ENCODE measurements at regions not wholly inside any gene's neighbourhood (a gene's known extent, or its start where the extent isn't known, plus 50 kb on each side); places are given as distances from the start of the nearest gene placed in this dataset.
"Not testable (repeated sequence)": the region's sequence is repeated elsewhere in the genome, so short reads cannot be mapped to it uniquely, and the experiment has no call there.

GRCh38 chr11:71181566-71181965 is 70.8 kb downstream of the SHANK2 start:
- DNase-seq: no peak

- DNase-seq: no peak
Measured at GRCh38 chr11:71180694-71181470, 71.5 kb downstream of the SHANK2 start.

- no peak for DNase-seq
Measured at GRCh38 chr11:71179877-71180605, 72.3 kb downstream of the SHANK2 start.

- DNase-seq: no peak
Measured at GRCh38 chr11:71178076-71178475, 74.3 kb downstream of the SHANK2 start.

GRCh38 chr11:71176812-71177211 is 75.6 kb downstream of the SHANK2 start:
- DNase-seq: no peak

GRCh38 chr11:71173709-71174108 is 78.7 kb downstream of the SHANK2 start:
- no peak for DNase-seq

GRCh38 chr11:71172680-71173079 is 79.7 kb downstream of the SHANK2 start:
- DNase-seq: no peak

- no peak for DNase-seq
Measured at GRCh38 chr11:71171576-71171975, 80.8 kb downstream of the SHANK2 start.

- DNase-seq: no peak
Measured at GRCh38 chr11:71170624-71171423, 81.6 kb downstream of the SHANK2 start.

GRCh38 chr11:71169313-71169712 is 83.1 kb downstream of the SHANK2 start:
- DNase-seq: no peak

GRCh38 chr11:71167814-71168213 is 84.6 kb downstream of the SHANK2 start:
- not testable (repeated sequence) for DNase-seq

GRCh38 chr11:71165771-71166170 is 86.6 kb downstream of the SHANK2 start:
- DNase-seq: no peak

GRCh38 chr11:71164621-71165020 is 87.8 kb downstream of the SHANK2 start:
- no peak for DNase-seq

GRCh38 chr11:71164186-71164585 is 88.2 kb downstream of the SHANK2 start:
- no peak for DNase-seq

GRCh38 chr11:71163371-71163770 is 89.0 kb downstream of the SHANK2 start:
- DNase-seq: no peak

- DNase-seq: no peak
Measured at GRCh38 chr11:71158936-71159335, 93.4 kb downstream of the SHANK2 start.

GRCh38 chr11:71157676-71158075 is 94.7 kb downstream of the SHANK2 start:
- not testable (repeated sequence) for DNase-seq

GRCh38 chr11:71156301-71156700 is 96.1 kb downstream of the SHANK2 start:
- DNase-seq: no peak

- DNase-seq: no peak
Measured at GRCh38 chr11:71155846-71156245, 96.5 kb downstream of the SHANK2 start.

- no peak for DNase-seq
Measured at GRCh38 chr11:71154261-71154805, 98.0 kb downstream of the SHANK2 start.

- no peak for DNase-seq
Measured at GRCh38 chr11:71153005-71153390, 99.4 kb downstream of the SHANK2 start.

- not testable (repeated sequence) for DNase-seq
Measured at GRCh38 chr11:71152312-71153004, 99.9 kb downstream of the SHANK2 start.

- no peak for DNase-seq
Measured at GRCh38 chr11:71151561-71151960, 100.8 kb downstream of the SHANK2 start.

Measured in activated CD4-positive, alpha-beta T cell treated with anti-CD3 and anti-CD28 coated beads, Interleukin-2, amount 50 U/mL, for 1 hour (primary cell).